Kidney (tissue), 13 donors: ENCODE measurements at regions not wholly inside any gene's neighbourhood (a gene's known extent, or its start where the extent isn't known, plus 50 kb on each side); places are given as distances from the start of the nearest gene placed in this dataset.

ENCODE experiments used
- DNase-seq, 5 donors: peaks; one replicate each; pipeline ENCODE4 v3.0.0-alpha.2; 2013 to 2020
- FAIRE-seq: peaks from 2 replicates; lab custom pipeline; 2012; peaks lifted over from hg19 to GRCh38; lab: Jason Lieb, UNC
- H3K27ac ChIP-seq, 2 donors: one replicate each; pipeline ENCODE4 v1.7.0; 2013; ENCODE audit warnings: low read depth in 2 of 2, low read length in 2 of 2, inconsistent platforms in 1 of 2
- H3K27me3 ChIP-seq: one replicate; pipeline ENCODE4 v1.7.1; 2013; ENCODE audit warnings: low read length, inconsistent platforms; ENCODE audit not compliant: control insufficient read depth, insufficient read depth
- H3K36me3 ChIP-seq, 3 donors: one replicate each; pipeline versions ENCODE4 v1.7.0 to v1.7.1; 2013; ENCODE audit warnings: low read length in 3 of 3, control low read depth in 1 of 3, inconsistent platforms in 1 of 3; ENCODE audit not compliant: insufficient read depth in 3 of 3, control insufficient read depth in 2 of 3
- H3K4me1 ChIP-seq, 3 donors: one replicate each; pipeline versions ENCODE4 v1.7.0 to v1.7.1; 2013; ENCODE audit warnings: low read length in 3 of 3, inconsistent platforms in 1 of 3, low read depth in 1 of 3; ENCODE audit not compliant: control insufficient read depth in 2 of 3, insufficient read depth in 2 of 3
- H3K4me3 ChIP-seq, 3 donors: one replicate each; pipeline versions ENCODE4 v1.7.0 to v1.8.1; 2013; ENCODE audit warnings: low read length in 3 of 3, control low read depth in 1 of 3, inconsistent platforms in 1 of 3
- H3K9ac ChIP-seq, 3 donors: one replicate each; pipeline versions ENCODE4 v1.7.0 to v1.7.1; 2013; ENCODE audit warnings: low read length in 3 of 3, control low read depth in 1 of 3, inconsistent platforms in 1 of 3
- H3K9me3 ChIP-seq, 3 donors: one replicate each; pipeline versions ENCODE4 v1.7.0 to v1.7.1; 2013; ENCODE audit warnings: low read length in 3 of 3, control low read depth in 1 of 3, inconsistent platforms in 1 of 3; ENCODE audit not compliant: control insufficient read depth in 2 of 3, insufficient read depth in 1 of 3
- CTCF ChIP-seq: IDR thresholded peaks from 3 replicates; pipeline ENCODE4 v1.5.1; 2012; ENCODE audit warnings: mild to moderate bottlenecking, moderate library complexity, borderline replicate concordance; ENCODE audit not compliant: insufficient read depth; ENCODE audit errors: extremely low read depth
- intact Hi-C: fragments of 100-400 bp; cut with DNase I; formaldehyde crosslinking; loops from one replicate; pipeline ENCODE4 v1.11.1; 2022
- donor health status: control.
- donor health status: control.
- donor health status: control.
- donor health status: control.
- donor health status: control.
- donor health status: DM: yes; HTN: yes; CAD: no.
- donor health status: Normal renal cell carcinoma (clear cell type).

- DNase-seq = no peak
- H3K27me3 ChIP-seq = no peaks in the 10 kb centered on the region
- no peak for FAIRE-seq
- H3K9me3 ChIP-seq = no peaks in the 10 kb centered on the region
- H3K27ac ChIP-seq = no peak overlapping the region
- H3K4me3 ChIP-seq = no peak overlapping the region
- H3K4me1 ChIP-seq = no peaks in the 10 kb centered on the region
- no peak for TF ChIP-seq CTCF
- no peaks in the 10 kb centered on the region for H3K36me3 ChIP-seq
- H3K9ac ChIP-seq = no peak overlapping the region
- intact Hi-C loops = no loop called here
Observed at GRCh38 chr13:85282876-85283275, 516.3 kb downstream of the SLITRK6 start.

- FAIRE-seq (no peak), DNase-seq (no peak)
- no peak for TF ChIP-seq CTCF
- Histone ChIP-seq H3K36me3 (no peaks in the 10 kb centered on the region), H3K4me3 (no peak overlapping the region), H3K27ac (no peak overlapping the region), H3K9ac (no peak overlapping the region), H3K27me3 (no peaks in the 10 kb centered on the region), H3K9me3 (no peaks in the 10 kb centered on the region), H3K4me1 (no peaks in the 10 kb centered on the region)
- intact Hi-C loops = no loop called here
Observed at GRCh38 chr13:85278851-85279250, 520.4 kb downstream of the SLITRK6 start.

- H3K27ac ChIP-seq = no peak overlapping the region
- no peak overlapping the region for H3K4me3 ChIP-seq
- DNase-seq (no peak), FAIRE-seq (no peak)
- H3K27me3 ChIP-seq = no peaks in the 10 kb centered on the region
- H3K4me1 ChIP-seq = no peaks in the 10 kb centered on the region
- H3K36me3 ChIP-seq = no peaks in the 10 kb centered on the region
- TF ChIP-seq CTCF = no peak
- H3K9ac ChIP-seq = no peak overlapping the region
- intact Hi-C loops = no loop called here
- no peaks in the 10 kb centered on the region for H3K9me3 ChIP-seq
Observed at GRCh38 chr13:85277748-85278147, 521.5 kb downstream of the SLITRK6 start.

GRCh38 chr13:85266771-85267170, 532.4 kb downstream of the SLITRK6 start:
- no peak overlapping the region for H3K27ac ChIP-seq
- H3K36me3 ChIP-seq = no peaks in the 10 kb centered on the region
- H3K27me3 ChIP-seq = no peaks in the 10 kb centered on the region
- DNase-seq (peak in 1 of 5 donors; percentile 13), FAIRE-seq (no peak)
- H3K4me3 ChIP-seq = no peak overlapping the region
- intact Hi-C loops = no loop called here
- no peak overlapping the region for H3K9ac ChIP-seq
- H3K9me3 ChIP-seq = no peaks in the 10 kb centered on the region
- no peak for TF ChIP-seq CTCF
- H3K4me1 ChIP-seq = no peaks in the 10 kb centered on the region
